Aorta (tissue), 5 donors: ENCODE measurements at regions not wholly inside any gene's neighbourhood (a gene's known extent, or its start where the extent isn't known, plus 50 kb on each side); places are given as distances from the start of the nearest gene placed in this dataset.
"Not testable (repeated sequence)": the region's sequence is repeated elsewhere in the genome, so short reads cannot be mapped to it uniquely, and the experiment has no call there.

Experiments used
- ATAC-seq: fragments of 200-7000 bp; cut with Tn5 transposase; one replicate; pipeline ENCODE4 v1.9.1; 2022; ENCODE audit warnings: moderate library complexity; ENCODE audit not compliant: low FRiP score
- DNase-seq, 2 donors: peaks; one replicate each; pipeline ENCODE4 v3.0.0-alpha.2; 2020
- H3K27ac ChIP-seq, 2 donors: one replicate each; pipeline ENCODE4 v1.5.1; 2013; ENCODE audit warnings: low read length in 2 of 2, mild to moderate bottlenecking in 2 of 2, moderate library complexity in 2 of 2, control low read depth in 1 of 2, inconsistent platforms in 1 of 2, low read depth in 1 of 2
- H3K27me3 ChIP-seq, 2 donors: one replicate each; pipeline ENCODE4 v1.6.1; 2013; ENCODE audit warnings: control low read depth in 1 of 2, low read length in 1 of 2, mild to moderate bottlenecking in 1 of 2, moderate library complexity in 1 of 2; ENCODE audit not compliant: insufficient read depth in 2 of 2, control insufficient read depth in 1 of 2
- H3K36me3 ChIP-seq, 2 donors: one replicate each; pipeline ENCODE4 v1.6.1; 2013; ENCODE audit warnings: control low read depth in 1 of 2, low read length in 1 of 2, mild to moderate bottlenecking in 1 of 2; ENCODE audit not compliant: insufficient read depth in 2 of 2, control insufficient read depth in 1 of 2
- H3K4me1 ChIP-seq, 2 donors: one replicate each; pipeline ENCODE4 v1.6.1; 2013; ENCODE audit warnings: low read length in 2 of 2, control low read depth in 1 of 2, mild to moderate bottlenecking in 1 of 2, moderate library complexity in 1 of 2; ENCODE audit not compliant: insufficient read depth in 2 of 2, control insufficient read depth in 1 of 2
- H3K4me3 ChIP-seq, 2 donors: one replicate each; pipeline ENCODE4 v1.5.1; 2013; ENCODE audit warnings: low read length in 2 of 2, control low read depth in 1 of 2, mild to moderate bottlenecking in 1 of 2
- H3K9me3 ChIP-seq: one replicate; pipeline ENCODE4 v1.6.1; 2013; ENCODE audit warnings: mild to moderate bottlenecking, low read length; ENCODE audit not compliant: control insufficient read depth
- WGBS, 2 donors: extraction: QIAGEN DNeasy Blood & Tissue Kit; methylation state at CpG; one replicate each; pipeline ENCODE4 v1.1.7; 2013; 5-methylcytosine and 5-hydroxymethylcytosine counted together
- intact Hi-C, 2 donors: fragments of 100-400 bp; cut with DNase I; formaldehyde crosslinking; loops; one replicate each; pipeline versions ENCODE4 v1.14.2 to v1.15.0; 2022
- donor health status: healthy with polysubstance abuse.
- donor health status: Bipolar disorder and iron deficiency.
- donor health status: DM: no; HTN: no; CAD: no.
- donor health status: DM: no; HTN: no; CAD: no.
- donor health status: DM: yes; HTN: yes; CAD: no.

- no peak for ATAC-seq
- DNase-seq, result no peak
- H3K27ac ChIP-seq, result no peak overlapping the region
- no peak overlapping the region for H3K4me3 ChIP-seq
- peaks cover 1% of the 10 kb centered on the region for H3K9me3 ChIP-seq
- no peaks in the 10 kb centered on the region for H3K36me3 ChIP-seq
- 72 to 91% methylated on average over 3 of the region's 3 CpGs for WGBS, 2 donors
- intact Hi-C loops, result no loop called here
- no peaks in the 10 kb centered on the region for H3K27me3 ChIP-seq
- no peaks in the 10 kb centered on the region for H3K4me1 ChIP-seq
These were observed 59.9 kb downstream of the MINAR1 start for GRCh38 chr15:79492065-79492464.

GRCh38 chr15:79494384-79494909 is 62.3 kb downstream of the MINAR1 start:
- Histone ChIP-seq H3K4me1 (no peaks in the 10 kb centered on the region), H3K27ac (no peak overlapping the region), H3K4me3 (no peak overlapping the region), H3K9me3 (peaks cover 1% of the 10 kb centered on the region), H3K36me3 (no peaks in the 10 kb centered on the region), H3K27me3 (no peaks in the 10 kb centered on the region)
- WGBS, 2 donors, result 51 to 64% methylated on average over 7 of the region's 7 CpGs
- intact Hi-C loops, result no loop called here
- DNase-seq (no peak), ATAC-seq (no peak)

- Histone ChIP-seq H3K4me3 (no peak overlapping the region), H3K27me3 (no peaks in the 10 kb centered on the region), H3K9me3 (peaks cover 1% of the 10 kb centered on the region), H3K4me1 (no peaks in the 10 kb centered on the region), H3K27ac (no peak overlapping the region), H3K36me3 (no peaks in the 10 kb centered on the region)
- no peak for DNase-seq
- intact Hi-C loops, result no loop called here
- no peak for ATAC-seq
- 54 to 61% methylated on average over 6 of the region's 6 CpGs for WGBS, 2 donors
These were observed 63.0 kb downstream of the MINAR1 start for GRCh38 chr15:79494963-79495755.

GRCh38 chr15:79495775-79496174 is 63.6 kb downstream of the MINAR1 start:
- H3K9me3 ChIP-seq, result peaks cover 1% of the 10 kb centered on the region
- 73 to 93% methylated on average over 2 of the region's 2 CpGs for WGBS, 2 donors
- no peaks in the 10 kb centered on the region for H3K4me1 ChIP-seq
- no peaks in the 10 kb centered on the region for H3K27me3 ChIP-seq
- H3K36me3 ChIP-seq, result no peaks in the 10 kb centered on the region
- no peak for ATAC-seq
- H3K27ac ChIP-seq, result no peak overlapping the region
- intact Hi-C loops, result no loop called here
- no peak for DNase-seq
- H3K4me3 ChIP-seq, result no peak overlapping the region

GRCh38 chr15:79496838-79497237 is 64.7 kb downstream of the MINAR1 start:
- ATAC-seq (no peak), DNase-seq (no peak)
- H3K36me3 ChIP-seq, result no peaks in the 10 kb centered on the region
- H3K4me3 ChIP-seq, result no peak overlapping the region
- intact Hi-C loops, result no loop called here
- no peaks in the 10 kb centered on the region for H3K4me1 ChIP-seq
- H3K9me3 ChIP-seq, result peaks cover 1% of the 10 kb centered on the region
- H3K27me3 ChIP-seq, result no peaks in the 10 kb centered on the region
- H3K27ac ChIP-seq, result no peak overlapping the region
- WGBS, 2 donors, result 90 to 95% methylated on average over 4 of the region's 4 CpGs

GRCh38 chr15:79501086-79501485 is 69.0 kb downstream of the MINAR1 start:
- peaks cover 1% of the 10 kb centered on the region for H3K9me3 ChIP-seq
- intact Hi-C loops, result no loop called here
- DNase-seq, result no peak

GRCh38 chr15:79505956-79506355 is 73.8 kb downstream of the MINAR1 start:
- WGBS, 2 donors, result 72 to 74% methylated on average over 4 of the region's 4 CpGs
- Histone ChIP-seq H3K4me1 (no peaks in the 10 kb centered on the region), H3K27ac (no peak overlapping the region), H3K36me3 (no peaks in the 10 kb centered on the region), H3K27me3 (no peaks in the 10 kb centered on the region), H3K4me3 (no peak overlapping the region), H3K9me3 (peaks cover 1% of the 10 kb centered on the region)
- DNase-seq (no peak), ATAC-seq (no peak)
- intact Hi-C loops, result no loop called here

More at GRCh38 chr15:79501086-79501485, 69.0 kb downstream of the MINAR1 start:
- no peak overlapping the region for H3K27ac ChIP-seq
- no peaks in the 10 kb centered on the region for H3K4me1 ChIP-seq
- ATAC-seq, result no peak
- H3K4me3 ChIP-seq, result no peak overlapping the region
- no peaks in the 10 kb centered on the region for H3K27me3 ChIP-seq
- WGBS, 2 donors, result 61 to 65% methylated on average over 5 of the region's 5 CpGs
- H3K36me3 ChIP-seq, result no peaks in the 10 kb centered on the region

- DNase-seq, H3K36me3 ChIP-seq, H3K9me3 ChIP-seq, H3K27ac ChIP-seq, H3K4me1 ChIP-seq, ATAC-seq, H3K27me3 ChIP-seq, H3K4me3 ChIP-seq, intact Hi-C loops: not testable (repeated sequence)
- WGBS, 2 donors, result 51 to 66% methylated on average over 2 of the region's 3 CpGs
These were observed 80.7 kb downstream of the MINAR1 start for GRCh38 chr15:79512844-79513243.

GRCh38 chr15:79513417-79513816 is 81.3 kb downstream of the MINAR1 start:
- no peaks in the 10 kb centered on the region for H3K9me3 ChIP-seq

More at GRCh38 chr15:79513417-79513816, 81.3 kb downstream of the MINAR1 start:
- no peak for ATAC-seq
- intact Hi-C loops, result no loop called here
- Histone ChIP-seq H3K4me1 (no peaks in the 10 kb centered on the region), H3K27ac (no peak overlapping the region), H3K27me3 (no peaks in the 10 kb centered on the region), H3K36me3 (no peaks in the 10 kb centered on the region), H3K4me3 (no peak overlapping the region)
- 88 to 91% methylated on average over 8 of the region's 8 CpGs for WGBS, 2 donors
- DNase-seq, result no peak
